ENCODE measurements at regions not wholly inside any gene's neighbourhood (a gene's known extent, or its start where the extent isn't known, plus 50 kb on each side); places are given as distances from the start of the nearest gene placed in this dataset.

- Histone ChIP-seq H3K4me3 (no peak overlapping the region), H3K9me3 (no peaks in the 10 kb centered on the region), H3K27me3 (no peaks in the 10 kb centered on the region), H3K36me3 (no peaks in the 10 kb centered on the region), H3K27ac (replicated peaks in 1 of 4) (no peak overlapping the region), H3K4me1 (no peaks in the 10 kb centered on the region)
- whole genome bisulfite sequencing = 77% methylated on average over 6 of the region's 6 CpGs
- no peak for DNase-seq (ENCODE audit: extremely low spot score)
- TF ChIP-seq POLR2A (IDR thresholded peaks at IDR 0.05; ENCODE audit: low read depth) (no peak), POLR2AphosphoS5 (IDR thresholded peaks at IDR 0.05) (no peak), EP300 (IDR thresholded peaks at IDR 0.05) (no peak), CTCF (IDR thresholded peaks at IDR 0.05) (no peak)
- intact Hi-C loops (cut with DNase I) = no loop called here
Measured at GRCh38 chr14:89743828-89744227, 210.7 kb downstream of the EFCAB11 start.

- H3K9me3 ChIP-seq = no peaks in the 10 kb centered on the region
- H3K4me1 ChIP-seq = no peaks in the 10 kb centered on the region
- DNase-seq (ENCODE audit: extremely low spot score) = no peak
- H3K27me3 ChIP-seq = no peaks in the 10 kb centered on the region
- no peak overlapping the region for H3K4me3 ChIP-seq
- H3K27ac ChIP-seq (replicated peaks in 1 of 4) = no peak overlapping the region
- intact Hi-C loops (cut with DNase I) = no loop called here
- TF ChIP-seq CTCF (IDR thresholded peaks at IDR 0.05) = no peak
- 87% methylated on average over 3 of the region's 3 CpGs for WGBS
- H3K36me3 ChIP-seq = no peaks in the 10 kb centered on the region
Measured at GRCh38 chr14:89740241-89740640, 214.3 kb downstream of the EFCAB11 start.

GRCh38 chr14:89736881-89737280, 217.6 kb downstream of the EFCAB11 start:
- Histone ChIP-seq H3K27me3 (no peaks in the 10 kb centered on the region), H3K4me3 (no peak overlapping the region), H3K4me1 (no peaks in the 10 kb centered on the region), H3K36me3 (no peaks in the 10 kb centered on the region), H3K9me3 (peaks cover 0 to 4% (median under 1%) of the 10 kb centered on the region in 4 donors), H3K27ac (replicated peaks in 1 of 4) (no peak overlapping the region)
- no peak for DNase-seq (ENCODE audit: extremely low spot score)
- 86% methylated on average over 4 of the region's 4 CpGs for WGBS
- TF ChIP-seq CTCF (IDR thresholded peaks at IDR 0.05) = no peak
- TF ChIP-seq POLR2A (IDR thresholded peaks at IDR 0.05; ENCODE audit: low read depth) = no peak
- TF ChIP-seq EP300 (IDR thresholded peaks at IDR 0.05) = no peak
- TF ChIP-seq POLR2AphosphoS5 (IDR thresholded peaks at IDR 0.05) = no peak
- intact Hi-C loops (cut with DNase I) = no loop called here

GRCh38 chr14:89731396-89731933, 223.1 kb downstream of the EFCAB11 start:
- H3K9me3 ChIP-seq = peaks cover 0 to 5% (median 2%) of the 10 kb centered on the region in 4 donors
- 87% methylated on average over 6 of the region's 6 CpGs for WGBS
- intact Hi-C loops (cut with DNase I) = no loop called here
- H3K4me1 ChIP-seq = no peaks in the 10 kb centered on the region
- no peaks in the 10 kb centered on the region for H3K27me3 ChIP-seq
- TF ChIP-seq EP300 (IDR thresholded peaks at IDR 0.05) (no peak), POLR2A (IDR thresholded peaks at IDR 0.05; ENCODE audit: low read depth) (no peak), CTCF (IDR thresholded peaks at IDR 0.05) (no peak), POLR2AphosphoS5 (IDR thresholded peaks at IDR 0.05) (no peak)
- H3K4me3 ChIP-seq = no peak overlapping the region
- no peak overlapping the region for H3K27ac ChIP-seq (replicated peaks in 1 of 4)
- H3K36me3 ChIP-seq = no peaks in the 10 kb centered on the region
- no peak for DNase-seq (ENCODE audit: extremely low spot score)

GRCh38 chr14:89730687-89731086, 223.8 kb downstream of the EFCAB11 start:
- Histone ChIP-seq H3K27me3 (no peaks in the 10 kb centered on the region), H3K27ac (replicated peaks in 1 of 4) (no peak overlapping the region), H3K9me3 (peaks cover 0 to 5% (median 2%) of the 10 kb centered on the region in 4 donors), H3K4me3 (no peak overlapping the region), H3K36me3 (no peaks in the 10 kb centered on the region), H3K4me1 (no peaks in the 10 kb centered on the region)
- TF ChIP-seq EP300 (IDR thresholded peaks at IDR 0.05) (no peak), POLR2A (IDR thresholded peaks at IDR 0.05; ENCODE audit: low read depth) (no peak)
- DNase-seq (ENCODE audit: extremely low spot score) = no peak
- WGBS = 80% methylated on average over 5 of the region's 5 CpGs
- intact Hi-C loops (cut with DNase I) = no loop called here

Measured in esophagus muscularis mucosa (tissue), 4 donors.